Breast epithelium (tissue), 3 donors: ENCODE measurements at regions not wholly inside any gene's neighbourhood (a gene's known extent, or its start where the extent isn't known, plus 50 kb on each side); places are given as distances from the start of the nearest gene placed in this dataset.

ENCODE experiments used
- POLR2A ChIP-seq: fragments of 450-650 bp; IDR thresholded peaks from one replicate; pipeline ENCODE4 v1.6.1; 2016; ENCODE audit warnings: antibody characterized with exemption, mild to moderate bottlenecking, moderate library complexity
- POLR2AphosphoS5 ChIP-seq, 3 donors: sonication (generic); formaldehyde crosslinking; IDR thresholded peaks; one replicate each; pipeline ENCODE4 v1.6.1; 2017; ENCODE audit warnings: antibody characterized with exemption in 3 of 3
- TF ChIP-seq, protein P1 (sequence below), 3 donors: fragments of 450-650 bp; IDR thresholded peaks; one replicate each; pipeline ENCODE4 v1.5.1; 2016 to 2017; ENCODE audit warnings: antibody characterized with exemption in 3 of 3, mild to moderate bottlenecking in 3 of 3, moderate library complexity in 3 of 3

DNA sequence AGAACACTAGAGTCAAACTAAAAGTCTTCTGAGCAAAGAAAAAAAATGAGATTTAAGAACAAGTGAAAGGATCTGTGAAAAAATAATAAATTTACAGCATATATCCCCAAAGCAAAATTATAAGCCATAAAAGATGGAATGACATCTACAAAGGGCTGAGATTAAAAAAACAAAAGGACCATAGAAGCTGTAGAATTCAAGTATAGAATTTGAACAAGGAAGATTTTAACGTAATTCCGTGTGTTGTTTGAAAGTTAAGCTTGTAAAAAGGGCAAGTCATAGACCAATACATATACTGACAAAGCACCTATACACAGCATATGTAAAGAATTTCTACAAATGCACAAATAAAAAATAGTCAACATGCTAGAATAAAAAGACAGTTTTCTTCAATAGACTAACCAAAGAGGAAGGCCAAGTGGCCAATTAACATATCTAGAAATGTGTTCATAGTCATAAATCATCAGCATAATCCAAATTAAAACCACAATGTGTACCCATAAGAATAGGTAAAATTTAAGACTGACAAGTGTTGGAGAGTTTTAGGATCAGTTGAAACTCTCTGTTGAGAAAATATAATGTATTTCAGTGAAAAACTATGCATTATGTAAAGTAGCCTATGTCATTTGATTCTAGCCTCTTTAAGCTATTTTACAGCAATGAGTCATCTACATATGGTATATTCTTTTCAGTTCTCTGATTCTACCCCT is 674.9 kb downstream of the OLFM4 start:
- TF ChIP-seq, protein P1, sequence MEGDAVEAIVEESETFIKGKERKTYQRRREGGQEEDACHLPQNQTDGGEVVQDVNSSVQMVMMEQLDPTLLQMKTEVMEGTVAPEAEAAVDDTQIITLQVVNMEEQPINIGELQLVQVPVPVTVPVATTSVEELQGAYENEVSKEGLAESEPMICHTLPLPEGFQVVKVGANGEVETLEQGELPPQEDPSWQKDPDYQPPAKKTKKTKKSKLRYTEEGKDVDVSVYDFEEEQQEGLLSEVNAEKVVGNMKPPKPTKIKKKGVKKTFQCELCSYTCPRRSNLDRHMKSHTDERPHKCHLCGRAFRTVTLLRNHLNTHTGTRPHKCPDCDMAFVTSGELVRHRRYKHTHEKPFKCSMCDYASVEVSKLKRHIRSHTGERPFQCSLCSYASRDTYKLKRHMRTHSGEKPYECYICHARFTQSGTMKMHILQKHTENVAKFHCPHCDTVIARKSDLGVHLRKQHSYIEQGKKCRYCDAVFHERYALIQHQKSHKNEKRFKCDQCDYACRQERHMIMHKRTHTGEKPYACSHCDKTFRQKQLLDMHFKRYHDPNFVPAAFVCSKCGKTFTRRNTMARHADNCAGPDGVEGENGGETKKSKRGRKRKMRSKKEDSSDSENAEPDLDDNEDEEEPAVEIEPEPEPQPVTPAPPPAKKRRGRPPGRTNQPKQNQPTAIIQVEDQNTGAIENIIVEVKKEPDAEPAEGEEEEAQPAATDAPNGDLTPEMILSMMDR (IDR thresholded peaks at IDR 0.05) = no peak
- no peak for TF ChIP-seq POLR2A
- TF ChIP-seq POLR2AphosphoS5 (IDR thresholded peaks at IDR 0.05) = no peak
